ENCODE measurements at regions not wholly inside any gene's neighbourhood (a gene's known extent, or its start where the extent isn't known, plus 50 kb on each side); places are given as distances from the start of the nearest gene placed in this dataset.
"Not testable (repeated sequence)": the region's sequence is repeated elsewhere in the genome, so short reads cannot be mapped to it uniquely, and the experiment has no call there.

GRCh38 chr1:148389027-148389339, 94.1 kb downstream of the PPIAL4G start:
- no peak for DNase-seq (ENCODE audit: low read depth)
- TF ChIP-seq CTCF (IDR thresholded peaks at IDR 0.05; ENCODE audit: insufficient read depth, low read depth, low read length, missing control alignments): no peak
- peak overlapping the region; percentile 43 for H3K4me3 ChIP-seq (ENCODE audit: low read depth, low read length)

- H3K4me3 ChIP-seq (ENCODE audit: low read depth, low read length): peak overlapping the region; percentile 43
- TF ChIP-seq CTCF (IDR thresholded peaks at IDR 0.05; ENCODE audit: insufficient read depth, low read depth, low read length, missing control alignments): no peak
- DNase-seq (ENCODE audit: low read depth): peak; percentile 95
These were observed 94.7 kb downstream of the PPIAL4G start for GRCh38 chr1:148388260-148389026.

GRCh38 chr1:148387949-148388259, 95.2 kb downstream of the PPIAL4G start:
- not testable (repeated sequence) for H3K4me3 ChIP-seq (ENCODE audit: low read depth, low read length); DNase-seq (ENCODE audit: low read depth)

- not testable (repeated sequence) for H3K4me3 ChIP-seq (ENCODE audit: low read depth, low read length); DNase-seq (ENCODE audit: low read depth)
These were observed 95.8 kb downstream of the PPIAL4G start for GRCh38 chr1:148387122-148387948.

GRCh38 chr1:148386617-148387016, 96.5 kb downstream of the PPIAL4G start:
- no peak for TF ChIP-seq CTCF (IDR thresholded peaks at IDR 0.05; ENCODE audit: insufficient read depth, low read depth, low read length, missing control alignments)
- no peak overlapping the region for H3K4me3 ChIP-seq (ENCODE audit: low read depth, low read length)
- DNase-seq (ENCODE audit: low read depth): no peak

GRCh38 chr1:148386031-148386398, 97.1 kb downstream of the PPIAL4G start:
- H3K4me3 ChIP-seq (ENCODE audit: low read depth, low read length); DNase-seq (ENCODE audit: low read depth): not testable (repeated sequence)

GRCh38 chr1:148385371-148386030, 97.6 kb downstream of the PPIAL4G start:
- no peak overlapping the region for H3K4me3 ChIP-seq (ENCODE audit: low read depth, low read length)
- DNase-seq (ENCODE audit: low read depth): no peak
- no peak for TF ChIP-seq CTCF (IDR thresholded peaks at IDR 0.05; ENCODE audit: insufficient read depth, low read depth, low read length, missing control alignments)

- no peak overlapping the region for H3K4me3 ChIP-seq (ENCODE audit: low read depth, low read length)
- no peak for DNase-seq (ENCODE audit: low read depth)
- no peak for TF ChIP-seq CTCF (IDR thresholded peaks at IDR 0.05; ENCODE audit: insufficient read depth, low read depth, low read length, missing control alignments)
These were observed 99.1 kb downstream of the PPIAL4G start for GRCh38 chr1:148383966-148384365.
